Adrenal gland (tissue), 9 donors: ENCODE measurements at regions not wholly inside any gene's neighbourhood (a gene's known extent, or its start where the extent isn't known, plus 50 kb on each side); places are given as distances from the start of the nearest gene placed in this dataset.
A peak's percentile ranks its signal among the peaks of the same experiment; 100 is the strongest.

ENCODE experiments used
- DNase-seq, 7 donors: peaks; one replicate each; pipeline ENCODE4 v3.0.0-alpha.2; 2019 to 2020
- H3K27ac ChIP-seq, 5 donors: fragments of 200-600 bp; sonication (generic) in 4 of 5; 1 replicate in 3 of 5; 2 replicates in 2 of 5; pipeline versions ENCODE4 v1.5.1 to v1.8.0; 2016 to 2020; ENCODE audit warnings: mild to moderate bottlenecking in 1 of 5
- H3K27me3 ChIP-seq: fragments of 200-600 bp; 2 replicates; pipeline ENCODE4 v1.8.0; 2021
- H3K36me3 ChIP-seq, 2 donors: fragments of 200-600 bp; replicated peaks in 1 of 2; 1 replicate in 1 of 2; 2 replicates in 1 of 2; pipeline versions ENCODE4 v1.5.1 to v1.8.0; 2018 to 2022
- H3K4me1 ChIP-seq, 2 donors: fragments of 200-600 bp; replicated peaks in 1 of 2; 1 replicate in 1 of 2; 2 replicates in 1 of 2; pipeline versions ENCODE4 v1.5.1 to v1.8.0; 2018 to 2021
- H3K4me3 ChIP-seq, 4 donors: fragments of 200-600 bp; sonication (generic) in 3 of 4; one replicate each; pipeline ENCODE4 v1.5.1; 2016 to 2018
- H3K9me3 ChIP-seq, 3 donors: fragments of 200-600 bp; sonication (generic) in 1 of 3; replicated peaks in 1 of 3; 1 replicate in 2 of 3; 2 replicates in 1 of 3; pipeline versions ENCODE4 v1.5.1 to v1.8.0; 2016 to 2021
- POLR2A ChIP-seq, 2 donors: fragments of 450-650 bp; IDR thresholded peaks; one replicate each; pipeline ENCODE4 v1.6.1; 2017; ENCODE audit warnings: antibody characterized with exemption in 2 of 2, mild to moderate bottlenecking in 2 of 2, moderate library complexity in 1 of 2
- WGBS, 4 donors: extraction: QIAGEN DNeasy Blood & Tissue Kit in 2 of 4; methylation state at CpG; one replicate each; pipeline versions ENCODE4 v1.1.5 to v1.1.7; 2013 to 2017; 5-methylcytosine and 5-hydroxymethylcytosine counted together
- intact Hi-C, 2 donors: fragments of 100-400 bp; cut with DNase I; formaldehyde crosslinking; loops; one replicate each; pipeline versions ENCODE4 v1.14.1 to v1.15.0; 2022 to 2023
- TF ChIP-seq, protein P1 (sequence below), 6 experiments: fragments of 450-650 bp in 4 of 6; fragments of 200-600 bp in 2 of 6; sonication (generic) in 1 of 6; IDR thresholded peaks; 1 replicate in 5 of 6; 2 replicates in 1 of 6; pipeline versions ENCODE4 v1.5.1 to v1.8.0; 2016 to 2021; ENCODE audit warnings: antibody characterized with exemption in 6 of 6, mild to moderate bottlenecking in 2 of 6, moderate library complexity in 1 of 6
- donor health status: healthy with polysubstance abuse.
- donor health status: Bipolar disorder and iron deficiency.
- donor health status: DM: yes; HTN: yes; CAD: no.
- donor health status: DM: no; HTN: no; CAD: no.
- donor health status: DM: no; HTN: no; CAD: no.

DNA sequence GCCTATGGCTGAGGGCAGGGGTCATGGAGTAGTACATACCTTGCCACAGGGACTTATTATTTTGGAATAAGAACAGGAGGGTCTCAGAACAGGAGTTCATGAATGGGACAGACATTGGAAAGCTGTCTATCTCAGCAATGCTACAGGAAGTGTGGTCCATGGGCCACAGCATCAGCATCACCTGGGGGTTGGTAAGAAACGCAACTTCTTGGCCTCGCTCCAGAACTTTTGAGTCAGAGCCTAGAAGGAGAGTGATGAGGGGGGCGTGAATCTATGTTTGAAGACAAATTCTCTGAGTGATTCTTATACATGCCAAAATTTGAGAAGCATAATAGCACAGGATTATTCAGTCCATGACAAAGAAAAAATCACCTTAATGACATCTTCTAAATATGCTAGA is 156.6 kb downstream of the RPAP3 start:
- DNase-seq, result no peak
- Histone ChIP-seq H3K9me3 (no peaks in the 10 kb centered on the region), H3K4me3 (no peak overlapping the region), H3K27ac (no peak overlapping the region), H3K27me3 (no peaks in the 10 kb centered on the region), H3K4me1 (no peaks in the 10 kb centered on the region), H3K36me3 (no peaks in the 10 kb centered on the region)
- TF ChIP-seq, protein P1, sequence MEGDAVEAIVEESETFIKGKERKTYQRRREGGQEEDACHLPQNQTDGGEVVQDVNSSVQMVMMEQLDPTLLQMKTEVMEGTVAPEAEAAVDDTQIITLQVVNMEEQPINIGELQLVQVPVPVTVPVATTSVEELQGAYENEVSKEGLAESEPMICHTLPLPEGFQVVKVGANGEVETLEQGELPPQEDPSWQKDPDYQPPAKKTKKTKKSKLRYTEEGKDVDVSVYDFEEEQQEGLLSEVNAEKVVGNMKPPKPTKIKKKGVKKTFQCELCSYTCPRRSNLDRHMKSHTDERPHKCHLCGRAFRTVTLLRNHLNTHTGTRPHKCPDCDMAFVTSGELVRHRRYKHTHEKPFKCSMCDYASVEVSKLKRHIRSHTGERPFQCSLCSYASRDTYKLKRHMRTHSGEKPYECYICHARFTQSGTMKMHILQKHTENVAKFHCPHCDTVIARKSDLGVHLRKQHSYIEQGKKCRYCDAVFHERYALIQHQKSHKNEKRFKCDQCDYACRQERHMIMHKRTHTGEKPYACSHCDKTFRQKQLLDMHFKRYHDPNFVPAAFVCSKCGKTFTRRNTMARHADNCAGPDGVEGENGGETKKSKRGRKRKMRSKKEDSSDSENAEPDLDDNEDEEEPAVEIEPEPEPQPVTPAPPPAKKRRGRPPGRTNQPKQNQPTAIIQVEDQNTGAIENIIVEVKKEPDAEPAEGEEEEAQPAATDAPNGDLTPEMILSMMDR (IDR thresholded peaks at IDR 0.05), result no peak
- no peak for TF ChIP-seq POLR2A (IDR thresholded peaks at IDR 0.05)
- intact Hi-C loops, result no loop called here
- WGBS, 4 donors, result 68 to 82% (median 73%) methylated on average over 3 of the region's 3 CpGs

DNA sequence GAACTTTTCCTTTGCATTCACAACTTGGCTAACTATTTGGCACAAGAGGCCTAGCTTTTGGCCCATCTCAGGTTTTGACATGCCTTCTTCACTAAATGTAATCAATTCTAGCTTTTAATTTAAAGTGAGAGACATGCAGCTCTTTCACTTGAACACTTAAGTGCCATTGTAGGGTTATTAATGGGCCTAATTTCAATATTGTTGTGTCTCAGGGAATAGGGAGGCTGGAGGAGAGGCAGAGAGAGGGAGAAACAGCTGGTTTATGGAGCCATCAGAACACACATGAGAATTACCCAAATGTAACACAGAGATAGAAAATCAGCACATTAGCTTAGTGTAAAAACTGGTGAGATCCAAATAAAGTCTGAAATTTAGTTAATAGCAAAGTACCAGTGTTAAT is 157.4 kb downstream of the RPAP3 start:
- intact Hi-C loops, result no loop called here
- H3K27ac ChIP-seq, result no peak overlapping the region
- no peak for DNase-seq

DNA sequence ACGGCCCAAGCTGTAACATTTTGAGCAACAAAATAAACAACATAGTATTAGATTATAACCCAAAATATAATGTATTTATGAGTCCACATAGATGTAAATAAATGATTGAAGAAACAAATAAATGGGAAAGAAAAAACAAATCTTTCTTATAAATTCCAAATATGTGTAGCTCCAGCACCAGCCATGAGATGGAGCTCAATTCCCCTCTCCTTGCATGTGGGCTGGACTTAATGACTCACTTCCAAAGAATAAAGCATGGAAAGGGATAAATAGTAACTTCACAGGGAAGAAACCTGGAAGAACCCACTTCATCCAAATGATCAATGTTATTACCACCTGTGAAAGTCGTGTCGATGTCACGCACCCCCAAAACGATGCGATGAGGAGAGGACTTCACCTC is 158.8 kb downstream of the RPAP3 start:
- WGBS, 4 donors, result 77 to 95% (median 82%) methylated on average over 6 of the region's 6 CpGs
- H3K4me3 ChIP-seq, result no peak overlapping the region
- no peaks in the 10 kb centered on the region for H3K36me3 ChIP-seq
- intact Hi-C loops, result no loop called here
- no peaks in the 10 kb centered on the region for H3K27me3 ChIP-seq
- DNase-seq, result peak in 2 of 7 donors; percentile 18 to 26
- no peaks in the 10 kb centered on the region for H3K4me1 ChIP-seq
- TF ChIP-seq, protein P1 (IDR thresholded peaks at IDR 0.05), result peak in 5 of 6 experiments; percentile 19 to 43 (median 33)
- TF ChIP-seq POLR2A (IDR thresholded peaks at IDR 0.05), result no peak
- no peaks in the 10 kb centered on the region for H3K9me3 ChIP-seq
- no peak overlapping the region for H3K27ac ChIP-seq

More for the DNA sequence above, 157.4 kb downstream of the RPAP3 start:
- H3K4me1 ChIP-seq, result no peaks in the 10 kb centered on the region
- no peaks in the 10 kb centered on the region for H3K36me3 ChIP-seq
- no peaks in the 10 kb centered on the region for H3K27me3 ChIP-seq
- no peak overlapping the region for H3K4me3 ChIP-seq
- TF ChIP-seq POLR2A (IDR thresholded peaks at IDR 0.05), result no peak
- TF ChIP-seq, protein P1 (IDR thresholded peaks at IDR 0.05), result no peak
- H3K9me3 ChIP-seq, result no peaks in the 10 kb centered on the region

DNA sequence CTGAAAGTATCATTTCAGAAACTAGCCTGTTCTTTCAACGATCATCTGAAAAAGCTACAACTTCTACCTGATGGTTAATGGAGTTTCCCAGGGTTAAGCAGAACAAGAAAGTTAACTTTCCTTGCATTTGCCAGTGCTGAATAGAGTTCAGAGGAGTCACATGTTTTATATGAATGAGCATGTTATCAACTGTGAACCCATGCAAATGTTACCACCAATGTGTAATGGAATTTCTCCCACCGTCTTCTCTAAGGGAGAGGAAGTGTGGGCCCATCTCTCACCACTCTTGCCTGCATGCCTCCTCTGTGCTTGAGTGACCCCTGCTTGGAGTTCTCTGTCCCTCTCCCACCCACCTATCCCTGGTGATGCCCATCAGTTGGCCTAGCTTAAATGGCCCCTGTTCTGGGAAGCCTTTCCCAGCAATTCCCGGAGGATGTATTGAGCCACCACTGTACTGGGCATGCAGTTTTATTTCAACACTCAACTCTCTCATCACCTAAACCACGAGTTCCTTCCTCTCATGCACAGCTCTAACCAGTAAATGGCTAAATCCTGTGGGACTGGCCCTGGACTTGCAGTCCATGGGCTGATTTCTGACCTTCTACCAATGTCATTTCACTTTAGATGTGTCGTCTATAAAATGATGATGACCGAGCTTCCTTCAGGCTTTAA is 159.8 kb downstream of the RPAP3 start:
- 68 to 77% (median 75%) methylated on average over 6 of the region's 6 CpGs for WGBS, 4 donors

More for the DNA sequence above, 159.8 kb downstream of the RPAP3 start:
- Histone ChIP-seq H3K9me3 (no peaks in the 10 kb centered on the region), H3K4me1 (no peaks in the 10 kb centered on the region), H3K27ac (no peak overlapping the region), H3K36me3 (no peaks in the 10 kb centered on the region), H3K27me3 (no peaks in the 10 kb centered on the region), H3K4me3 (no peak overlapping the region)
- DNase-seq, result no peak
- intact Hi-C loops, result no loop called here
- TF ChIP-seq, protein P1 (IDR thresholded peaks at IDR 0.05), result no peak
